ENCODE measurements at regions not wholly inside any gene's neighbourhood (a gene's known extent, or its start where the extent isn't known, plus 50 kb on each side); places are given as distances from the start of the nearest gene placed in this dataset.

DNA sequence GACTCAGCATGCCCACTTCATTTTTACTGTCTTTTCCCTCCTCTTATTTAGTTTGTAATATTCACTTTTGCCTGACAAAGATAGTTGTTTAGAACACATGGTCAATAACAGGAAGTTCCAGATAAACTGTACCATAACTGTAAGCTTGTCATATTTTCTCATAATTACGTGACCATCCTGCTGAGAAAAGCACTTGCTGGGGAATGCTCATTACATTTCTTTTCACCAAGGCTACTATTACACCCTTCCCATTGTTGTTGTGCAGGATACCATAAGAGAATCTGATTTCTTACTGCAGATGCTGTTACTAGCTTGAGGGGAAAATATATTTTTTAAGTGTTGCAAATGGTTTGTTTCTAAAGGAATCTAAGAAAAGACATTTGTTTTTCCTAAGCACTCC, 111.7 kb upstream of the SLITRK6 start:
- TF ChIP-seq, protein P1, sequence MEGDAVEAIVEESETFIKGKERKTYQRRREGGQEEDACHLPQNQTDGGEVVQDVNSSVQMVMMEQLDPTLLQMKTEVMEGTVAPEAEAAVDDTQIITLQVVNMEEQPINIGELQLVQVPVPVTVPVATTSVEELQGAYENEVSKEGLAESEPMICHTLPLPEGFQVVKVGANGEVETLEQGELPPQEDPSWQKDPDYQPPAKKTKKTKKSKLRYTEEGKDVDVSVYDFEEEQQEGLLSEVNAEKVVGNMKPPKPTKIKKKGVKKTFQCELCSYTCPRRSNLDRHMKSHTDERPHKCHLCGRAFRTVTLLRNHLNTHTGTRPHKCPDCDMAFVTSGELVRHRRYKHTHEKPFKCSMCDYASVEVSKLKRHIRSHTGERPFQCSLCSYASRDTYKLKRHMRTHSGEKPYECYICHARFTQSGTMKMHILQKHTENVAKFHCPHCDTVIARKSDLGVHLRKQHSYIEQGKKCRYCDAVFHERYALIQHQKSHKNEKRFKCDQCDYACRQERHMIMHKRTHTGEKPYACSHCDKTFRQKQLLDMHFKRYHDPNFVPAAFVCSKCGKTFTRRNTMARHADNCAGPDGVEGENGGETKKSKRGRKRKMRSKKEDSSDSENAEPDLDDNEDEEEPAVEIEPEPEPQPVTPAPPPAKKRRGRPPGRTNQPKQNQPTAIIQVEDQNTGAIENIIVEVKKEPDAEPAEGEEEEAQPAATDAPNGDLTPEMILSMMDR (optimal IDR thresholded peaks at IDR 0.05 in 1 of 3, IDR thresholded peaks at IDR 0.05 in 1 of 3, conservative IDR thresholded peaks at IDR 0.05 in 1 of 3; ENCODE audit: extremely low read depth in 1 of 3, insufficient read depth in 2 of 3, low read length in 3 of 3), result no peak
- no peak for TF ChIP-seq EZH2 (IDR thresholded peaks at IDR 0.05; ENCODE audit: low read length)
- Histone ChIP-seq H4K20me1 (ENCODE audit: control insufficient read depth, extremely low read depth, insufficient read depth, low read length) (no peaks in the 10 kb centered on the region), H3K9ac (ENCODE audit: control insufficient read depth, extremely low read depth, insufficient read depth, low read length) (no peak overlapping the region), H3K4me3 (ENCODE audit: control insufficient read depth in 2 of 3, extremely low read depth in 1 of 3, insufficient read depth in 2 of 3, low read depth in 1 of 3, low read length in 3 of 3) (no peak overlapping the region), H3K9me1 (ENCODE audit: control insufficient read depth, extremely low read depth, insufficient read depth, low read length) (no peaks in the 10 kb centered on the region), H3K4me2 (ENCODE audit: control insufficient read depth, extremely low read depth, insufficient read depth, low read depth, low read length) (no peak overlapping the region), H3K79me2 (ENCODE audit: control insufficient read depth, insufficient read depth, low read length) (no peaks in the 10 kb centered on the region), H2AFZ (ENCODE audit: control insufficient read depth, low read length) (no peak overlapping the region), H3K36me3 (ENCODE audit: control insufficient read depth in 2 of 2, extremely low read depth in 1 of 2, insufficient read depth in 2 of 2, low read length in 2 of 2) (no peaks in the 10 kb centered on the region), H3K4me1 (ENCODE audit: control insufficient read depth, extremely low read depth, insufficient read depth, low read length) (no peaks in the 10 kb centered on the region), H3K27ac (ENCODE audit: control insufficient read depth, insufficient read depth, low read length) (no peak overlapping the region), H3K27me3 (ENCODE audit: control insufficient read depth, extremely low read depth, insufficient read depth, low read length) (no peaks in the 10 kb centered on the region), H3K9me3 (ENCODE audit: control insufficient read depth, low read depth, low read length) (peaks cover 2% of the 10 kb centered on the region)
- FAIRE-seq, result no peak
- no peak for DNase-seq (ENCODE audit: low read depth, low spot score)
- dilution Hi-C loops (cut with MboI; ENCODE audit: extremely low pct_ligation_motif_present, low sequenced_read_pairs), result no loop called here

DNA sequence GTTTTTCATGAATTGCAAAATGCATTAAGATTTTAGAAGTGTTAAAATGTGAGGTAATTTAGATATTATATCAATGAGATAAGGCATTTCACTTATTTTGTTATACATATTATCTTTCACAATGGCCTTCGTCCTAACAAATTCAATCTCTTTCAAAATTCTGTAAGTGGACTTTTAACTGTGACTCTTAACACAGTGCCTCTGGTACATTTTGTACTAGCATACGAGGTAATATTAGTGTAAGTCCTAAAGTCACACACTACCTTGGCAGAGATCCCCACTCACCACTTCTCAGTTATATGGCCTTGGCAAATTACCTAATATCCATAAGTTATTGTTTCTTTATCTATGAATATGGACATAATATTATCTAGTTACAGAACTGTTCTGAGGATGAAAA, 101.3 kb upstream of the SLITRK6 start:
- Histone ChIP-seq H3K27me3 (ENCODE audit: control insufficient read depth, extremely low read depth, insufficient read depth, low read length) (no peaks in the 10 kb centered on the region), H3K9me3 (ENCODE audit: control insufficient read depth, low read depth, low read length) (no peaks in the 10 kb centered on the region), H4K20me1 (ENCODE audit: control insufficient read depth, extremely low read depth, insufficient read depth, low read length) (no peaks in the 10 kb centered on the region), H3K27ac (ENCODE audit: control insufficient read depth, insufficient read depth, low read length) (no peak overlapping the region), H3K4me3 (ENCODE audit: control insufficient read depth in 2 of 3, extremely low read depth in 1 of 3, insufficient read depth in 2 of 3, low read depth in 1 of 3, low read length in 3 of 3) (no peak overlapping the region), H3K4me2 (ENCODE audit: control insufficient read depth, extremely low read depth, insufficient read depth, low read depth, low read length) (no peak overlapping the region), H3K4me1 (ENCODE audit: control insufficient read depth, extremely low read depth, insufficient read depth, low read length) (peaks cover 12% of the 10 kb centered on the region), H3K36me3 (ENCODE audit: control insufficient read depth in 2 of 2, extremely low read depth in 1 of 2, insufficient read depth in 2 of 2, low read length in 2 of 2) (no peaks in the 10 kb centered on the region), H2AFZ (ENCODE audit: control insufficient read depth, low read length) (no peak overlapping the region), H3K9me1 (ENCODE audit: control insufficient read depth, extremely low read depth, insufficient read depth, low read length) (no peaks in the 10 kb centered on the region), H3K9ac (ENCODE audit: control insufficient read depth, extremely low read depth, insufficient read depth, low read length) (no peak overlapping the region), H3K79me2 (ENCODE audit: control insufficient read depth, insufficient read depth, low read length) (no peaks in the 10 kb centered on the region)
- TF ChIP-seq, protein P1 (optimal IDR thresholded peaks at IDR 0.05 in 1 of 3, IDR thresholded peaks at IDR 0.05 in 1 of 3, conservative IDR thresholded peaks at IDR 0.05 in 1 of 3; ENCODE audit: extremely low read depth in 1 of 3, insufficient read depth in 2 of 3, low read length in 3 of 3), result no peak
- TF ChIP-seq EZH2 (IDR thresholded peaks at IDR 0.05; ENCODE audit: low read length), result no peak
- FAIRE-seq (no peak), DNase-seq (ENCODE audit: low read depth, low spot score) (no peak)
- dilution Hi-C loops (cut with MboI; ENCODE audit: extremely low pct_ligation_motif_present, low sequenced_read_pairs), result no loop called here

All from keratinocyte (primary cell).